Endothelial cell of umbilical vein (primary cell): ENCODE measurements at regions not wholly inside any gene's neighbourhood (a gene's known extent, or its start where the extent isn't known, plus 50 kb on each side); places are given as distances from the start of the nearest gene placed in this dataset.

ENCODE experiments used
- BruUV-seq: library from RNA; stranded (reverse); fragments of 400-500 nt; replicated peaks from 2 replicates; lab custom pipeline; 2021; lab: Mats Ljungman, UMichigan
- CTCF ChIA-PET: fragments of 300-600, 350-600 bp; sonication (Branson Sonifier 250); formaldehyde crosslinking; loops from one replicate; lab custom pipeline; 2021; ENCODE audit warnings: antibody characterized with exemption, inconsistent platforms; lab: Charles Lee
- POLR2A ChIA-PET: fragments of 300-600, 350-600 bp; sonication (Branson Sonifier 250); formaldehyde crosslinking; loops from one replicate; lab custom pipeline; 2021; ENCODE audit warnings: antibody characterized with exemption, inconsistent platforms; lab: Charles Lee
- DNase-seq: peaks from one replicate; pipeline ENCODE4 v3.0.0-alpha.2; 2011; ENCODE audit warnings: low read depth, low spot score
- FAIRE-seq: peaks from 2 replicates; lab custom pipeline; 2011; peaks lifted over from hg19 to GRCh38; lab: Jason Lieb, UNC
- H2AFZ ChIP-seq: 2 replicates; pipeline ENCODE4 v1.6.0; 2012; ENCODE audit warnings: low read depth, low read length, control low read depth, inconsistent platforms
- H3K27ac ChIP-seq: 2 replicates; pipeline ENCODE4 v1.5.1; 2011; ENCODE audit warnings: low read depth, mild to moderate bottlenecking, control low read depth, low read length, moderate library complexity; ENCODE audit not compliant: insufficient read depth
- H3K27me3 ChIP-seq, 2 experiments: 2 replicates each; pipeline versions ENCODE4 v1.6.0 to v1.6.1; 2011; ENCODE audit warnings: low read length in 2 of 2, mixed read lengths in 1 of 2; ENCODE audit not compliant: control insufficient read depth in 2 of 2, insufficient read depth in 2 of 2
- H3K36me3 ChIP-seq, 2 experiments: 2 replicates in 1 of 2; 3 replicates in 1 of 2; pipeline ENCODE4 v1.5.1; 2011; ENCODE audit warnings: low read length in 2 of 2, mild to moderate bottlenecking in 1 of 2, moderate library complexity in 1 of 2; ENCODE audit not compliant: control insufficient read depth in 2 of 2, insufficient read depth in 2 of 2; ENCODE audit errors: extremely low read depth in 1 of 2
- H3K4me1 ChIP-seq: 3 replicates; pipeline ENCODE4 v1.5.1; 2011; ENCODE audit warnings: mild to moderate bottlenecking, low read length; ENCODE audit not compliant: control insufficient read depth, insufficient read depth; ENCODE audit errors: extremely low read depth
- H3K4me2 ChIP-seq: 2 replicates; pipeline ENCODE4 v1.6.1; 2011; ENCODE audit warnings: low read length, control low read depth, mixed read lengths; ENCODE audit not compliant: insufficient read depth
- H3K4me3 ChIP-seq, 3 experiments: fragments of 200-600 bp in 1 of 3; sonication (generic), shearing (Covaris generic) in 1 of 3; replicated peaks in 1 of 3; 2 replicates each; pipeline ENCODE4 v1.5.1; 2011 to 2016; ENCODE audit warnings: control low read depth in 3 of 3, low read length in 3 of 3, mild to moderate bottlenecking in 2 of 3, inconsistent platforms in 1 of 3, low read depth in 1 of 3, moderate library complexity in 1 of 3; ENCODE audit not compliant: insufficient read depth in 1 of 3
- H3K79me2 ChIP-seq: 2 replicates; pipeline ENCODE4 v1.6.0; 2012; ENCODE audit warnings: low read length, inconsistent platforms; ENCODE audit not compliant: control insufficient read depth, insufficient read depth
- H3K9ac ChIP-seq: replicated peaks from 2 replicates; pipeline ENCODE3; 2011; ENCODE audit warnings: low read length, control low read depth; ENCODE audit not compliant: insufficient read depth; ENCODE audit errors: extremely low read depth
- H3K9me1 ChIP-seq: replicated peaks from 3 replicates; pipeline ENCODE4 v1.6.0; 2011; ENCODE audit warnings: mild to moderate bottlenecking, low read length; ENCODE audit not compliant: control insufficient read depth, insufficient read depth; ENCODE audit errors: extremely low read depth
- H3K9me3 ChIP-seq: replicated peaks from 2 replicates; pipeline ENCODE4 v1.5.1; 2012; ENCODE audit warnings: low read length, inconsistent platforms; ENCODE audit not compliant: control insufficient read depth, insufficient read depth
- H4K20me1 ChIP-seq: replicated peaks from 2 replicates; pipeline ENCODE3; 2011; ENCODE audit warnings: mild to moderate bottlenecking, low read length; ENCODE audit not compliant: control insufficient read depth, insufficient read depth; ENCODE audit errors: extremely low read depth
- CTCF ChIP-seq, 2 donors: IDR thresholded peaks; 1 replicate in 1 of 2; 2 replicates in 1 of 2; pipeline ENCODE4 v1.5.1; 2011; ENCODE audit warnings: low read length in 2 of 2, mild to moderate bottlenecking in 2 of 2, moderate library complexity in 2 of 2, control low read depth in 1 of 2, inconsistent platforms in 1 of 2, low read depth in 1 of 2; ENCODE audit not compliant: insufficient read depth in 1 of 2; ENCODE audit errors: extremely low read depth in 1 of 2
- EZH2 ChIP-seq: IDR thresholded peaks from 2 replicates; pipeline ENCODE4 v1.6.1; 2012; ENCODE audit warnings: borderline replicate concordance, low read depth, mild to moderate bottlenecking, moderate library complexity, low read length, inconsistent platforms; ENCODE audit not compliant: severe bottlenecking
- FOS ChIP-seq: IDR thresholded peaks from 2 replicates; pipeline ENCODE4 v1.6.1; 2011; ENCODE audit warnings: mild to moderate bottlenecking, low read length, moderate library complexity, borderline replicate concordance; ENCODE audit not compliant: insufficient read depth
- GATA2 ChIP-seq: IDR thresholded peaks from 2 replicates; pipeline ENCODE4 v1.7.0; 2011; ENCODE audit warnings: low read depth, mild to moderate bottlenecking, moderate library complexity, mixed read lengths, low read length; ENCODE audit not compliant: insufficient read length, insufficient read depth
- JUN ChIP-seq: IDR thresholded peaks from 2 replicates; pipeline ENCODE4 v1.6.1; 2011; ENCODE audit warnings: borderline replicate concordance, low read depth; ENCODE audit not compliant: insufficient read length, insufficient read depth
- MAX ChIP-seq: IDR thresholded peaks from 2 replicates; pipeline ENCODE4 v1.6.1; 2011; ENCODE audit not compliant: insufficient read depth, insufficient read length
- MYC ChIP-seq: IDR thresholded peaks from one replicate; pipeline ENCODE4 v1.6.1; 2011; ENCODE audit warnings: mild to moderate bottlenecking, low read depth, low read length
- POLR2A ChIP-seq: IDR thresholded peaks from 2 replicates; pipeline ENCODE4 v1.6.1; 2012; ENCODE audit warnings: low read depth, mild to moderate bottlenecking, control low read depth, low read length
- POLR2AphosphoS5 ChIP-seq: IDR thresholded peaks from 2 replicates; pipeline ENCODE4 v1.6.1; 2012; ENCODE audit warnings: low read depth, mild to moderate bottlenecking, control low read depth, low read length, moderate library complexity; ENCODE audit not compliant: insufficient read depth
- dilution Hi-C: fragments of 300-500 bp; cut with MboI; formaldehyde crosslinking; loops from one replicate; pipeline ENCODE4 v1.15.0; 2019; ENCODE audit warnings: low sequenced_read_pairs; ENCODE audit not compliant: extremely low pct_ligation_motif_present
- intact Hi-C: fragments of 100-400 bp; cut with micrococcal nuclease; formaldehyde crosslinking; loops from one replicate; pipeline ENCODE4 v1.10.0; 2022

DNA sequence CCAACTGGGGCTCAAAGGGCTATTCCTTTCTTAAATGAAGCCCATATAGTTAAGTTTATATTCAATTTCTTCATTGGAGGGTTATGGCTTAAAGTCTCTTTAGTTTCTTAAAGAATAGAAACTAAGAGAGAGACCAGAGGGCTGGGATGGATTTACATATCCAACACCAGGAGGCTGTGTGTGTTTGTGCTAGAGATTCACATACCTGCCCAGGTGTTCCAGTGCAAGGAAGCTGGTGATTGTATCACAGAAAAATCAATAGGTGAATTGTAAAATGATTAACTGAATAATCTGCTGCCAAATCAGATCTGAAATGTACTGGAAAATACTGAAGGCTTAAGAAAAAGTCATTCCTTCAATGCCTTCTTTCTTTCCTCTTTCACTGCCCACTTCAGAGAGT, 148.2 kb upstream of the BDNF start:
- ChIA-PET CTCF (interaction anchor here (1.5 kb wide), 1 partner anchor 13 kb away, joined by 4 read pairs; no protein-coding TSS in a partner anchor), POLR2A (no interaction called here)
- peaks cover 5 to 10% of the 10 kb centered on the region in 2 experiments for H3K27me3 ChIP-seq
- no peaks in the 10 kb centered on the region for H3K9me3 ChIP-seq
- dilution Hi-C loops = no loop called here
- no peaks in the 10 kb centered on the region for H3K4me1 ChIP-seq
- no peaks in the 10 kb centered on the region for H3K36me3 ChIP-seq
- H3K4me3 ChIP-seq = no peak overlapping the region
- H2AFZ ChIP-seq = no peak overlapping the region
- no peak overlapping the region for H3K4me2 ChIP-seq
- no peaks in the 10 kb centered on the region for H3K79me2 ChIP-seq
- no peak overlapping the region for H3K27ac ChIP-seq
- no peaks in the 10 kb centered on the region for H4K20me1 ChIP-seq
- no TSS peak for BruUV-seq
- TF ChIP-seq MAX = no peak
- TF ChIP-seq POLR2A = no peak
- TF ChIP-seq EZH2 = no peak
- no peak for TF ChIP-seq MYC
- TF ChIP-seq GATA2 = no peak
- TF ChIP-seq FOS = no peak
- no peak for TF ChIP-seq JUN
- no peak for TF ChIP-seq CTCF (IDR thresholded peaks at IDR 0.05; ENCODE audit: extremely low read depth in 1 of 2, insufficient read depth in 1 of 2, low read depth in 1 of 2, low read length in 2 of 2)
- TF ChIP-seq POLR2AphosphoS5 = no peak
- no peak for FAIRE-seq
- no peaks in the 10 kb centered on the region for H3K9me1 ChIP-seq
- intact Hi-C loops = loop anchor here (10.0 kb wide), 2 partner anchors 846 to 1316 kb away; no protein-coding TSS in a partner anchor
- DNase-seq = no peak
- H3K9ac ChIP-seq = no peak overlapping the region
